Progenitor cell of endocrine pancreas (in vitro differentiated cells): ENCODE measurements at regions not wholly inside any gene's neighbourhood (a gene's known extent, or its start where the extent isn't known, plus 50 kb on each side); places are given as distances from the start of the nearest gene placed in this dataset.
"Not testable (repeated sequence)": the region's sequence is repeated elsewhere in the genome, so short reads cannot be mapped to it uniquely, and the experiment has no call there.

Source experiments
- DNase-seq: peaks from one replicate; pipeline ENCODE4 v3.0.0; 2021; ENCODE audit warnings: low spot score; ENCODE audit not compliant: unreplicated experiment
- H3K27ac Mint-ChIP-seq: 2 replicates; pipeline ENCODE4 v1.8.0; 2021; ENCODE audit warnings: mild to moderate bottlenecking, moderate library complexity, mixed read lengths
- H3K27me3 Mint-ChIP-seq: 2 replicates; pipeline ENCODE4 v1.8.0; 2021; ENCODE audit warnings: mixed read lengths
- H3K36me3 Mint-ChIP-seq: 2 replicates; pipeline ENCODE4 v1.8.0; 2022; ENCODE audit warnings: mixed read lengths; ENCODE audit not compliant: insufficient read depth
- H3K4me1 Mint-ChIP-seq: 2 replicates; pipeline ENCODE4 v1.8.0; 2021; ENCODE audit warnings: low read depth, mixed read lengths
- H3K4me3 Mint-ChIP-seq: 2 replicates; pipeline ENCODE4 v1.8.0; 2021; ENCODE audit warnings: low read depth, mild to moderate bottlenecking, moderate library complexity, mixed read lengths
- H3K9me3 Mint-ChIP-seq: 2 replicates; pipeline ENCODE4 v1.8.0; 2021; ENCODE audit warnings: low read depth, mixed read lengths
- TF ChIP-seq, protein P1 (sequence below): fragments of 200-600 bp; sonication (generic); IDR thresholded peaks from one replicate; pipeline ENCODE4 v1.5.0; 2021; ENCODE audit warnings: antibody characterized with exemption, mild to moderate bottlenecking; ENCODE audit not compliant: unreplicated experiment

GRCh38 chr3:72614394-72615074 lies 233.7 kb downstream of the SHQ1 start:
- H3K27me3 Mint-ChIP-seq, result no peaks in the 10 kb centered on the region
- no peaks in the 10 kb centered on the region for H3K36me3 Mint-ChIP-seq
- peaks cover 3% of the 10 kb centered on the region for H3K9me3 Mint-ChIP-seq
- H3K4me1 Mint-ChIP-seq, result peaks cover 22% of the 10 kb centered on the region
- TF ChIP-seq, protein P1, sequence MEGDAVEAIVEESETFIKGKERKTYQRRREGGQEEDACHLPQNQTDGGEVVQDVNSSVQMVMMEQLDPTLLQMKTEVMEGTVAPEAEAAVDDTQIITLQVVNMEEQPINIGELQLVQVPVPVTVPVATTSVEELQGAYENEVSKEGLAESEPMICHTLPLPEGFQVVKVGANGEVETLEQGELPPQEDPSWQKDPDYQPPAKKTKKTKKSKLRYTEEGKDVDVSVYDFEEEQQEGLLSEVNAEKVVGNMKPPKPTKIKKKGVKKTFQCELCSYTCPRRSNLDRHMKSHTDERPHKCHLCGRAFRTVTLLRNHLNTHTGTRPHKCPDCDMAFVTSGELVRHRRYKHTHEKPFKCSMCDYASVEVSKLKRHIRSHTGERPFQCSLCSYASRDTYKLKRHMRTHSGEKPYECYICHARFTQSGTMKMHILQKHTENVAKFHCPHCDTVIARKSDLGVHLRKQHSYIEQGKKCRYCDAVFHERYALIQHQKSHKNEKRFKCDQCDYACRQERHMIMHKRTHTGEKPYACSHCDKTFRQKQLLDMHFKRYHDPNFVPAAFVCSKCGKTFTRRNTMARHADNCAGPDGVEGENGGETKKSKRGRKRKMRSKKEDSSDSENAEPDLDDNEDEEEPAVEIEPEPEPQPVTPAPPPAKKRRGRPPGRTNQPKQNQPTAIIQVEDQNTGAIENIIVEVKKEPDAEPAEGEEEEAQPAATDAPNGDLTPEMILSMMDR, result no peak
- no peak for DNase-seq
- no peak overlapping the region for H3K27ac Mint-ChIP-seq
- H3K4me3 Mint-ChIP-seq, result no peak overlapping the region

GRCh38 chr3:72613871-72614270 lies 234.4 kb downstream of the SHQ1 start:
- H3K4me3 Mint-ChIP-seq, result no peak overlapping the region
- no peak overlapping the region for H3K27ac Mint-ChIP-seq
- peaks cover 3% of the 10 kb centered on the region for H3K9me3 Mint-ChIP-seq
- TF ChIP-seq, protein P1, result no peak
- no peaks in the 10 kb centered on the region for H3K27me3 Mint-ChIP-seq
- no peaks in the 10 kb centered on the region for H3K36me3 Mint-ChIP-seq
- peaks cover 22% of the 10 kb centered on the region for H3K4me1 Mint-ChIP-seq
- no peak for DNase-seq

DNA sequence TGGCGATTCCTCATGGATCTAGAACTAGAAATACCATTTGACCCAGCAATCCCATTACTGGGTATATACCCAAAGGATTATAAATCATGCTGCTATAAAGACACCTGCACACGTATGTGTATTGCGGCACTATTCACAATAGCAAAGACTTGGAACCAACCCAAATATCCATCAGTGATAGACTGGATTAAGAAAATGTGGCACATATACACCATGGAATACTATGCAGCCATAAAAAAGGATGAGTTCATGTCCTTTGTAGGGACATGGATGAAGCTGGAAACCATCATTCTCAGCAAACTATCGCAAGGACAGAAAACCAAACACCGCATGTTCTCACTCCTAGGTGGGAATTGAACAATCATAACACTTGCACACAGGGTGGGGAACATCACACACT lies 239.1 kb downstream of the SHQ1 start:
- H3K4me1 Mint-ChIP-seq, result peaks cover 15% of the 10 kb centered on the region
- H3K36me3 Mint-ChIP-seq, H3K9me3 Mint-ChIP-seq, H3K27ac Mint-ChIP-seq, DNase-seq, H3K27me3 Mint-ChIP-seq, H3K4me3 Mint-ChIP-seq: not testable (repeated sequence)

- TF ChIP-seq, protein P1, result no peak
- H3K27me3 Mint-ChIP-seq, result peaks cover 5% of the 10 kb centered on the region
- DNase-seq, result no peak
- H3K9me3 Mint-ChIP-seq, result no peaks in the 10 kb centered on the region
- no peak overlapping the region for H3K4me3 Mint-ChIP-seq
- H3K27ac Mint-ChIP-seq, result no peak overlapping the region
- peaks cover 10% of the 10 kb centered on the region for H3K4me1 Mint-ChIP-seq
- H3K36me3 Mint-ChIP-seq, result no peaks in the 10 kb centered on the region
Observed at GRCh38 chr3:72606005-72606800, 242.0 kb downstream of the SHQ1 start.

- Mint-ChIP-seq H3K27me3 (peaks cover 5% of the 10 kb centered on the region), H3K4me3 (no peak overlapping the region), H3K27ac (no peak overlapping the region), H3K36me3 (no peaks in the 10 kb centered on the region), H3K9me3 (no peaks in the 10 kb centered on the region), H3K4me1 (peaks cover 12% of the 10 kb centered on the region)
- TF ChIP-seq, protein P1, result no peak
- DNase-seq, result no peak
Observed at GRCh38 chr3:72604328-72604727, 243.9 kb downstream of the SHQ1 start.
